ENCODE measurements at regions not wholly inside any gene's neighbourhood (a gene's known extent, or its start where the extent isn't known, plus 50 kb on each side); places are given as distances from the start of the nearest gene placed in this dataset.
"Not testable (repeated sequence)": the region's sequence is repeated elsewhere in the genome, so short reads cannot be mapped to it uniquely, and the experiment has no call there.

DNA sequence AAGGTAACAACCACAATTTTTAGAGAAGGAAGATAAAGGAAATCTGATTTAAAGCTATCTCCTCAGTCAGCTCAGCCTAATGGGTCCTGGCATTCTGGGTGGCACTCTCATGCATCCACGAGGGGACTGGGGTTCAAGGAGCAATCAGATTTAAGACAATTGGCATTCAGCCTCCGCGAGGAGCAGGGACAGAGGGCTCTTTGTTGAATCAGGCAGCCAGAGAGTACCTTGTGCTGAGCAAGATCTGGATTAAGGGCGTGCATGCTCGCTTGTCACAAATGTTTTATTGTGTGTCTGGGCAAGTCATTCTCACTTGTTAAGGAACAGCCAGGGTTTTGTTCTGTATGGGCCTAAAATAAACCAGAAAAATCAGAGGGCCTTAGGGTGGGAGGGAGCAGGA lies 475.3 kb upstream of the NRSN1 start:
- H3K27ac ChIP-seq, result no peak overlapping the region
- DNase-seq (ENCODE audit: low read depth, low spot score), result no peak

GRCh38 chr6:23654745-23655144 lies 471.3 kb upstream of the NRSN1 start:
- no peak overlapping the region for H3K27ac ChIP-seq
- DNase-seq (ENCODE audit: low read depth, low spot score), result no peak

GRCh38 chr6:23655525-23655924 lies 470.5 kb upstream of the NRSN1 start:
- DNase-seq (ENCODE audit: low read depth, low spot score), result no peak
- H3K27ac ChIP-seq, result no peak overlapping the region

GRCh38 chr6:23656255-23657194 lies 469.5 kb upstream of the NRSN1 start:
- H3K27ac ChIP-seq, result no peak overlapping the region
- no peak for DNase-seq (ENCODE audit: low read depth, low spot score)

- DNase-seq (ENCODE audit: low read depth, low spot score), result no peak
- no peak overlapping the region for H3K27ac ChIP-seq
Observed at GRCh38 chr6:23659125-23659524, 466.9 kb upstream of the NRSN1 start.

DNA sequence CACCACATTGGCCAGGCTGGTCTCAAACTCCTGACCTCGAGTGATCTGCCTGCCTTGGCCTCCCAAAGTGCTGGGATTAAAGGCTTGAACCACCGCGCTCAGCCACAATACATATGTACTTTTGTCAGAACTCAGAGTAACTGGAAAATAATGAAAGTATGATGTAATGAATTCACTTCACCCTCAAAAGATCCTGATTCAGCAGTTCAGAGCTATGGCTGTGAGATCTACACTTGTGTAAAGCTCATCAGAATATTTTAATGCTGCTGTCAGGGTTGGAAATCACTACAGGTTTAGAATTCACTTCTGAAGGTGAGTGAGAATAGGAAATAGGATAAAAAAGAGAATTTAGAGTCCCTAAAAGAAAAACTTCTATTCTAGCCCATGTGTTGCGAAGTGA lies 464.5 kb upstream of the NRSN1 start:
- no peak for DNase-seq (ENCODE audit: low read depth, low spot score)
- H3K27ac ChIP-seq, result no peak overlapping the region

- DNase-seq (ENCODE audit: low read depth, low spot score), result no peak
- no peak overlapping the region for H3K27ac ChIP-seq
Observed at GRCh38 chr6:23663096-23663495, 462.9 kb upstream of the NRSN1 start.

GRCh38 chr6:23663652-23664051 lies 462.4 kb upstream of the NRSN1 start:
- DNase-seq (ENCODE audit: low read depth, low spot score), result no peak
- no peak overlapping the region for H3K27ac ChIP-seq

- DNase-seq (ENCODE audit: low read depth, low spot score); H3K27ac ChIP-seq: not testable (repeated sequence)
Observed at GRCh38 chr6:23665911-23666310, 460.1 kb upstream of the NRSN1 start.

GRCh38 chr6:23672737-23673136 lies 453.3 kb upstream of the NRSN1 start:
- H3K27ac ChIP-seq, result no peak overlapping the region
- no peak for DNase-seq (ENCODE audit: low read depth, low spot score)

GRCh38 chr6:23678626-23679025 lies 447.4 kb upstream of the NRSN1 start:
- no peak overlapping the region for H3K27ac ChIP-seq
- DNase-seq (ENCODE audit: low read depth, low spot score), result no peak

DNA sequence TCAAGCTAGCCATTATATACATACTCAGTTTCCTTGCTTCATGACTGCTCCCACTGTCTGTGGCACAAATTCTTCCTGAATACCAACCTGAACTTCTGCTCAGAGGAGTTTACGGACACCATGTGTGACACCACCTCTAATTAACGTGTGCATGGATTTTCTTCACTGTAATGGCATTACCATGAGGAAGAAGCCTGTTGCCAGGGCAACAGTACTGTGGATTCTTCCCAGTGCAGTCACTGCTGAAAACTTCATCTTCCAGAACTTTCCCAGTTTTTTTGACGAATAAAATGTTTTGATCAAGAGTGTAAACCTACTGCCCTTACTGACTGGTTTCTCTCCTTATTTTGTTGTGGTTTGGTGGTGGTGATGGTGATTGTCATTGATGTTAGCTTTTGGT lies 444.3 kb upstream of the NRSN1 start:
- H3K27ac ChIP-seq, result no peak overlapping the region
- DNase-seq (ENCODE audit: low read depth, low spot score), result no peak

- no peak for DNase-seq (ENCODE audit: low read depth, low spot score)
- no peak overlapping the region for H3K27ac ChIP-seq
Observed at GRCh38 chr6:23688650-23689049, 437.4 kb upstream of the NRSN1 start.

DNA sequence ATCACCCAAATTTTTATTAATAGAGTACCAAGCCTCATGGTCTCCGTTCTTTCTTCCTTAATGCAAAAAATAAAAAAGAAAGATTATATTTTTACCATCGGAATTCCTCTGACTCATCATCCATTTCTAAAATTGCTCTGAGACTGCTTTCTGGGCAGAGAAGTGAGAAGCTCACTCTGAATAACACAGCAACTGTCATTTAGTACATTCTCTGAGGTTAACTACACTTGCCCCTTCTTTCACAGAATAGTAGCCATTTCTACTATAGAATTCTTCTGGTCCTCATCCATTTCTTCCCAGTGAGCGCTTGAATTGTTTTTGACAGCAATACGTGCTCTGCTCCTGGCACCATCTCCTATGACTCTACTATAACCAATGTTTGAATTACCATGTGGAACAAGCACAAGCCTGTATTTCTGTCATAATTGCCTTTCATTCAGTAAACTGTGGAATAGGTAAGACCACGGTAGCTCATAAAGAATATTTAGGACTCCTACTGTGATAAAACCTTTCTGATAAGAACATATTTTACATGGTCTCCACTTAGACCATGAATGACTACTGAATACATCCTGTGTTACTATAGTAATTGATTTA lies 435.5 kb upstream of the NRSN1 start:
- no peak overlapping the region for H3K27ac ChIP-seq
- peak; percentile 26 for DNase-seq (ENCODE audit: low read depth, low spot score)

DNA sequence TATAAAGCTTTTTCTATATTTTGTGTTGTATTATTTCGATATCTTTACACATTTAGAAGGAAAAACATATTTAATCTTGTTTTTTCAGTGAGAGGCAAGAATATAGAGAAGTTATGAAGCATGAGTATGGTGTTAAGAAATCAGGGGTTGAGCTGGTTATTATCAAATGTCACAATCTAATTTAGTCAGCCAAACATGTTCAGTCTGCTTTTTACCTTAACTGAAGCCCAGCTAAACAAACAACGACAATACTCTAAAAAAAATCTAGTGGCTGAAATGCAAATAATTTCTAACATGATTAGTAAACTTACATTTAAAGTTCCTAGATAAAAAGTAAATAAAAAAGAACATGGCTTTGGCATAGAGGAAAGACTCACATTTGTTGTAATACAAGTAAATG lies 433.8 kb upstream of the NRSN1 start:
- no peak overlapping the region for H3K27ac ChIP-seq

GRCh38 chr6:23696992-23697391 lies 429.0 kb upstream of the NRSN1 start:
- H3K27ac ChIP-seq, result no peak overlapping the region
- no peak for DNase-seq (ENCODE audit: low read depth, low spot score)

More for the DNA sequence above, 433.8 kb upstream of the NRSN1 start:
- DNase-seq (ENCODE audit: low read depth, low spot score), result no peak

GRCh38 chr6:23704479-23705052 lies 421.4 kb upstream of the NRSN1 start:
- no peak for DNase-seq (ENCODE audit: low read depth, low spot score)
- H3K27ac ChIP-seq, result no peak overlapping the region

- H3K27ac ChIP-seq, result no peak overlapping the region
Observed at GRCh38 chr6:23705697-23706096, 420.3 kb upstream of the NRSN1 start.

DNA sequence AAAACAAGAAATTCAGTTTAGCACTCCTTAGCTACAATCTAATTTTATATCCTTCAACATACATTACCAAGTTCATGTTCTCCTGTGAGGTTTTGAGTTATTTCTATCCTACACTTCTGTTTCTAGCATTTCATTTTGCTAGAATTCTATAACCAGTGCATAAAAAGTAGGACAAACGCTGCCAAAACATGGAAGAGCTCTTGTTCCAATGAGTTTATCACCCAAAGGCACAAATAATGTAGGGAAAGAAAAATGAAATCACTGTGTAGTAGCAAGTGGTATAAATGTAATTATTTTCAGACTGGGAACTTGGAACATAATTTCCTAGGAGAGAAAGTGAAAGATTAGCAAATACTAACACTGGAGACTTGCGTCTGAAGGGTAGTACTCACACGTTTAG lies 413.3 kb upstream of the NRSN1 start:
- no peak for DNase-seq (ENCODE audit: low read depth, low spot score)
- H3K27ac ChIP-seq, result no peak overlapping the region

More at GRCh38 chr6:23705697-23706096, 420.3 kb upstream of the NRSN1 start:
- DNase-seq (ENCODE audit: low read depth, low spot score), result no peak

- DNase-seq (ENCODE audit: low read depth, low spot score), result no peak
Observed at GRCh38 chr6:23713211-23713610, 412.8 kb upstream of the NRSN1 start.

GRCh38 chr6:23728707-23729106 lies 397.3 kb upstream of the NRSN1 start:
- no peak overlapping the region for H3K27ac ChIP-seq
- no peak for DNase-seq (ENCODE audit: low read depth, low spot score)

More at GRCh38 chr6:23713211-23713610, 412.8 kb upstream of the NRSN1 start:
- no peak overlapping the region for H3K27ac ChIP-seq

All from epithelial cell of prostate (primary cell).